Endothelial cell of hepatic sinusoid (primary cell): ENCODE measurements at regions not wholly inside any gene's neighbourhood (a gene's known extent, or its start where the extent isn't known, plus 50 kb on each side); places are given as distances from the start of the nearest gene placed in this dataset.
"Not testable (repeated sequence)": the region's sequence is repeated elsewhere in the genome, so short reads cannot be mapped to it uniquely, and the experiment has no call there.

Experiments used
- in situ Hi-C: cut with HindIII; loops from 2 replicates; pipeline ENCODE4 v1.10.0; 2017; ENCODE audit warnings: low sequenced_read_pairs

GRCh38 chr12:91515944-91516694, 333.5 kb upstream of the DCN start:
- in situ Hi-C loops: no loop called here

DNA sequence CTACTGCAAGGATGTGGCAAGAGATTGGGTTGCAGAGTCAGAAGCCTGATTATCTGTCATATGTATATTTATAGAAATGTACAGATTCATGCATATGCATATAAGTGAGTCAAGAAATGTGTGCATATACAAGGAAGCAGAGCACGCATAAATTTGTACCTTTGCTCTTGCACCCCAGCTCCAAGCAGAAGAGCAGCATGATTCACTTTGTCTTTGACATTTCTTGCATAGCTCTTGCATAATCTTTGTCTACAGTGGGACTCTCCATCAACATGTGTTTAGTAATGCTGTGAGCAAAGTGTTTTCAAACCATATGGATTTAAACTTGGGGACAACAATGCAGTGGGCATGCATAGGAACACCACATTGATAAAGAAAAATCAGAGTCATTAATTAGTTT, 330.7 kb upstream of the DCN start:
- in situ Hi-C loops: no loop called here

DNA sequence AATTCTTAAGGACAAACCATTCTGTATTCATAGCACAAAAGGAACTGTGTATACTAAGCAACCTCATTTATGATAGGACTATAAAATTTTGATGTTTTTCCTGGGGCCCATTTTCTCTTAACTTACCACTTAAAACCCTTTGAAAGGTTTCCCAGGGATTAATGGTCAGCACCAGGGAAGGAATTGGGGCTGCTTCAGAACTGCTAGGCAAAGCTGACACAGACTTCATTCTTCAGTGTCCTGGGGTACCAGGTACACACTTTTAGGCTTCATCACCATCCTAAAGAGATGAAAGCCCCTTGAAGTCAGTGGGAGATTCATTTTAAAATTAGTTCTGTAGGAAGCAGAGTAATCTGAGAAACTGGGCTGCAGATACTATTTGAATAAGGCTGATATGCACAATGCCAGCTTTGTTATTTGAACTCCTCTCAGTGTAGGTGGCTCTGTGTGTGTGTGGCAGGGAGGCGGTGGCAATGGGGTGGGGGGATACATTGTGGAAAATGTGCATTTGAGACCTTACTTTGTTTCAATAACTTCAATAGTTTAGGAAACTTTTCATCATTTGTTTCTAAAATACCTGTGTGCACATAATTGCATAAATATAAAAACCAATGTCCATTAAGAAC, 329.3 kb upstream of the DCN start:
- in situ Hi-C loops: no loop called here

DNA sequence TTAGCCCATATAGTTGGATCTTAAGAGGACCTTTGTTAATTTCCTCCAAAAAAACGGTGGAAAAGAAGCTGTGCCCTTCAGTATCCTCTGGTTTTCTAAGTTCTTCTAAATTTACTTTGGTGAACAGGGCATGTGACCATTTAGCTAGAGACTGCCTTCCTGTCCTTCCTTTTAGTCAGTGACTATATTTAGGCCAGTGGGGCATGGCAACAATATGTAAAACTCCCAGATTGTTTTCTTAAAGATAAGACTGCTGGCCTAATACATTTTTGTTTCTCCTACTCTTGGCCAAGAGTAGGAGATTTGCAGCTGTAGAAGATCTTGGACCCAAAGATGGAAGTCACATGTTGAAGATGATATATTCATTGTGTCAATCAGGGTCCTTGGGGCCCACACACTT, 325.1 kb upstream of the DCN start:
- in situ Hi-C loops: no loop called here

GRCh38 chr12:91506452-91506851, 323.8 kb upstream of the DCN start:
- in situ Hi-C loops: no loop called here

GRCh38 chr12:91505006-91505405, 322.4 kb upstream of the DCN start:
- in situ Hi-C loops: no loop called here

DNA sequence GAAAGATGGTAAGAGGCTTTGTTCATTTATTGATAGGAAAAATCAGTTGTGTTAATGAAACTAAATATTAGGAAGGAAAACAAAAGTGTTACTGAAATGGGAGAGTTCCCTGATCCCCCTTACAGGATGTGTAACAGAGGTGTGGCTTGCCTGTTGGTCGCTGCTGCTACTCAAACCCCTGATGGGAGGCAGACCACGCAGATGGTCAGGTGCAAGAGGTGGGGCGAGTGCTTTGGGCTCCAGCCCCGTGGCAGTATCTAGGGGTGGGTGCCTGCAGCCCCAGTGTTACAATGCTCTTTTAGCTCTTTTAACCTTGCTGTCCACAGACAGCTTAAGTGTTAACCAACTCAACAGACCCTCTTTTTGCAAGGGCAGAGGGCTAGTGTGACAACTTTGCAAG, 319.6 kb upstream of the DCN start:
- in situ Hi-C loops: no loop called here

GRCh38 chr12:91496337-91496736, 313.7 kb upstream of the DCN start:
- in situ Hi-C loops: no loop called here

GRCh38 chr12:91493308-91493707, 310.7 kb upstream of the DCN start:
- in situ Hi-C loops: no loop called here

- in situ Hi-C loops: no loop called here
These were observed 310.0 kb upstream of the DCN start for GRCh38 chr12:91492648-91493047.

GRCh38 chr12:91490667-91491311, 308.2 kb upstream of the DCN start:
- in situ Hi-C loops: no loop called here

DNA sequence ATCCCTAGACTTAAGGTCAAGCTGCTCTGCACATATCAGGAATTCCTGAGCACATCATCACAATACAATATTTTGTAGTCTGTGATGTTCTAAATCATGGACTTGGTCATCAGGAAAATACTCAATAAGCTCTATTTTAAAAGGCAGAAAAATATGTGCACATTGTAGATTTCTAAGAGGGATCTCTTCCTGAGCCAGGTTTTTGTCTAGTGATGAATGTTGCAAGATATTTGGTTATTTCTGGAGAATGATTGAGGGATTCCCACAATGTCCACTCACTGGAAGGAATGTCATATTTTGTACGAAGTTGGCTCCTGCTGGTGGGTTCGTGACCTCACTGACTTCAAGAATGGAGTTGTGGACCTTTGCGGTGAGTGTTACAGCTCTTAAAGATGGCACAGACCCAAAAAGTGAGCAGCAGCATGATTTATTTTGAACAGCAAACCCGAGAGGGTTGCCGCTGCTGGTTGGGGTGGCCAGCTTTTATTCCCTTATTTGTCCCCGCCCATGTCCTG, 300.9 kb upstream of the DCN start:
- in situ Hi-C loops: no loop called here

- in situ Hi-C loops: no loop called here
These were observed 299.6 kb upstream of the DCN start for GRCh38 chr12:91482231-91482630.

- in situ Hi-C loops: no loop called here
These were observed 295.9 kb upstream of the DCN start for GRCh38 chr12:91478500-91478899.

DNA sequence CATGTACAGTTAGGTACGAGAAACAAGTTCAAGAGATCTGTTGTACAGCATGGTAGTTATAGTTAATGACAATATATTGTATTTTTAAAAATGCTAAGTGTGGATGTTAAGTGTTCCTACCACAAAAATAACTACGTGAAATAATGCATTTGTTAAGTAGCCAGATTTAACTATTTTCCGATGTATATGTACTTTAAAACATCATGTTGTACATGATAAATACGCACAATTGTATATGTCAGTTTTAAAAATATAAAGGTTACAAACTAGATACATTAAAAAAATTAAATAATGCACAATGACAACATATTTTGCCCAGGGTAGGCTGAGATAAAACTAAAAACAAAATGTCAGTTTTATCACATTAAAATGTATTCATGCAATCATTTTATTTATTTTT, 285.1 kb upstream of the DCN start:
- in situ Hi-C loops: no loop called here

GRCh38 chr12:91461061-91461460, 278.4 kb upstream of the DCN start:
- in situ Hi-C loops: no loop called here

GRCh38 chr12:91460469-91460868, 277.9 kb upstream of the DCN start:
- in situ Hi-C loops: no loop called here

DNA sequence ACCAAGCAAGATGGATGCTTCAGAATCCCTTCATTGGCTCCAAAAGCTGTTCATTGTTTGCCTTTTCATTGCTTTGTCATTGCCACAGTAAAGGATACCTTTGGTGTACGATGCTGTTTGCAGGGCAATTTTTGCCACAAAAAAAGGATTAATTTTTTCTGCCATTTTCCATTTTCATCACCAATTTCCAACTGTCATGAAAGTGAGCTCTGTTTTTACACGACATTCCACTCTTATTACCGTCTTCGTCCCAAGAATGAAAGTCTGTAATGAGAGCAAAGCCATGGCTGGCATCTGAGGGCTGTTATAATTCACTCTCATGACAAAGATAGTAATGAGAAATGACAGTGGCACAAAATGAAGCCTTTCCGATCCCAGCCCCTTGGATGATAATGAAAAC, 272.7 kb upstream of the DCN start:
- in situ Hi-C loops: no loop called here

DNA sequence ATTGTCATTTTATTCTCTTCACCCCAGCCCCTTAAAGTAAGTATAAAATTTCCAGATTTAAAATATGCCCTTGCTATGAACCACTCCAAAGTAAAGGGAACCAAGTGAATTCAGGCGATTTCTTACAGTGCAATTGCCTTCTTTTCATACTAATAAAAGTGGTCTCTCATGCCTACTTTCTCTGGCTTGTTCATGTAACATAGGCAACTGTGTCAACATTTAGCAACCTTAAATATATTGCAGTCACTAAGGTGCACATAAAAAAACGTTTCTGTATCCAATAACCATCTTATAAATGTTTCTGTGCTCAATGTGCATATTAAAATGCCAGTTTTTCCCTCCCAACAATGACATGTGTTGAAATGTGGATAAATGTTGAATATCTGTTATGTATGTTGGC, 271.6 kb upstream of the DCN start:
- in situ Hi-C loops: no loop called here

- in situ Hi-C loops: not testable (repeated sequence)
These were observed 269.8 kb upstream of the DCN start for GRCh38 chr12:91452464-91452863.

DNA sequence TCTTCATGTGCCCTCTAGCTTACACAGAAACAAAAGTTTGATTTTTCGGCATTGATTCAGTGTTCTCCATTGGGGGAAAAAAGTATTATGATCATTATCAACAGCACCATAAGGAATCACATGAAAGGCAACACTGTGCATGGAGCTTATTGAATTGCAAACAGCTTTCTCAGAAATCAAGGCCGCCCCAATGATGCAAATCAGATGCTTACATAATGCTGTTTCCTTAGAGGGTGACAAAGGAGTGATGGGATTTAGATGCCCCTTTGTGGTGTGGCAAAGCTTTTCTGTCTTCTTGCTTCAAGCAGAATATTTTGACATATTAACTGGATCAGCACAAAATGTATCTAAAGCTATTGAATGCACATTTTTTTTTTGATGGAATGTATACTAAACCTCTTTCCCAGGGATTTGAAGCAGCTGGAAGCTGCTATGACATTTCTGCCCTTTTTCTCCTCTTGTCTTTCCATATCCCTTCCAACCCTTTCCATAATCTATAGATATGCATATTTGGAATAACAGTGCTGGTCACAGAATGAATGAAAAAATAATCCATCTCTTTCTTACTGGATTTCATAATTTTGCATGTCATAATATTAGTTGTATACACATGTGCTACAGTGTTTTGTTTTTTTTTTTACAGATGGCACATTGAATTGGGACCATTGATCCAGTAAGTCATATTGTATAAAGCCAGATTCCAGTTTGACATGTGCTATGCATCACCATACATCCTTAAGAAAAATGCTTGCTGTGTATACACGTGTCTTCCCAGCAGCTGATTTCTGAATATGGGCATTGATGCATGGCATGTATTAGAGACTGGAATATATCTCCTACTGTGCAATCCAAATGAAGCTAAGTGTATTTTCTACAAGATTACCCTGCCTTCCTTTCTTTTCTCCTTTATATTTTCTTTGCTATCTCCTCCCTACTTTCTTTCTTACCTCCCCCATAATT, 259.7 kb upstream of the DCN start:
- in situ Hi-C loops: no loop called here
